Hepatocyte (in vitro differentiated cells): ENCODE measurements at regions not wholly inside any gene's neighbourhood (a gene's known extent, or its start where the extent isn't known, plus 50 kb on each side); places are given as distances from the start of the nearest gene placed in this dataset.

ENCODE experiments used
- DNase-seq: peaks from one replicate; pipeline ENCODE4 v3.0.0-alpha.2; 2016; ENCODE audit warnings: low spot score
- H2AFZ ChIP-seq: fragments of 200-600 bp; sonication (generic); 2 replicates; pipeline ENCODE4 v1.6.0; 2016; ENCODE audit warnings: antibody characterized with exemption, mild to moderate bottlenecking
- H3K27ac ChIP-seq: fragments of 200-600 bp; sonication (generic); 2 replicates; pipeline ENCODE4 v1.5.1; 2016; ENCODE audit warnings: mild to moderate bottlenecking
- H3K27me3 ChIP-seq: fragments of 200-600 bp; sonication (generic); 2 replicates; pipeline ENCODE4 v1.6.1; 2016
- H3K36me3 ChIP-seq: fragments of 200-600 bp; sonication (generic); replicated peaks from 2 replicates; pipeline ENCODE4 v1.5.1; 2016; ENCODE audit warnings: low read depth; ENCODE audit not compliant: insufficient read depth
- H3K4me1 ChIP-seq: fragments of 200-600 bp; sonication (generic); 2 replicates; pipeline ENCODE4 v1.5.1; 2016; ENCODE audit warnings: mild to moderate bottlenecking, moderate library complexity; ENCODE audit not compliant: insufficient read depth
- H3K4me2 ChIP-seq: fragments of 200-600 bp; sonication (generic); 2 replicates; pipeline ENCODE4 v1.6.0; 2016
- H3K4me3 ChIP-seq: fragments of 200-600 bp; sonication (generic); 2 replicates; pipeline ENCODE4 v1.5.1; 2016; ENCODE audit warnings: mild to moderate bottlenecking
- H3K79me2 ChIP-seq: fragments of 200-600 bp; sonication (generic); 2 replicates; pipeline ENCODE4 v1.6.0; 2017; ENCODE audit warnings: mild to moderate bottlenecking
- H3K9me2 ChIP-seq: fragments of 200-600 bp; sonication (generic); replicated peaks from 2 replicates; pipeline ENCODE4 v1.6.0; 2017; ENCODE audit warnings: mild to moderate bottlenecking; ENCODE audit not compliant: insufficient read depth
- H3K9me3 ChIP-seq: fragments of 200-600 bp; sonication (generic); 2 replicates; pipeline ENCODE4 v1.5.1; 2016; ENCODE audit warnings: low read depth, mild to moderate bottlenecking
- H4K20me1 ChIP-seq: fragments of 200-600 bp; sonication (generic); 2 replicates; pipeline ENCODE4 v1.6.0; 2016; ENCODE audit warnings: mild to moderate bottlenecking; ENCODE audit not compliant: insufficient read depth, poor library complexity, severe bottlenecking
- EZH2 ChIP-seq: fragments of 200-600 bp; sonication (generic); IDR thresholded peaks from 2 replicates; pipeline ENCODE4 v1.6.1; 2016; ENCODE audit warnings: antibody characterized with exemption, mild to moderate bottlenecking, borderline replicate concordance
- EZH2phosphoT487 ChIP-seq: fragments of 200-600 bp; sonication (generic); IDR thresholded peaks from one replicate; pipeline ENCODE4 v1.6.1; 2018; ENCODE audit warnings: antibody characterized with exemption, mild to moderate bottlenecking, low read depth, moderate library complexity; ENCODE audit not compliant: unreplicated experiment, severe bottlenecking
- WGBS: methylation state at CpG from one replicate; pipeline ENCODE4 v1.1.6; 2016; ENCODE audit warnings: low lambda C conversion rate; ENCODE audit errors: missing lambda C conversion rate; 5-methylcytosine and 5-hydroxymethylcytosine counted together
- TF ChIP-seq, protein P1 (sequence below): fragments of 200-600 bp; sonication (generic); IDR thresholded peaks from 2 replicates; pipeline ENCODE4 v1.5.1; 2016; ENCODE audit warnings: antibody characterized with exemption, mild to moderate bottlenecking; ENCODE audit not compliant: poor library complexity

DNA sequence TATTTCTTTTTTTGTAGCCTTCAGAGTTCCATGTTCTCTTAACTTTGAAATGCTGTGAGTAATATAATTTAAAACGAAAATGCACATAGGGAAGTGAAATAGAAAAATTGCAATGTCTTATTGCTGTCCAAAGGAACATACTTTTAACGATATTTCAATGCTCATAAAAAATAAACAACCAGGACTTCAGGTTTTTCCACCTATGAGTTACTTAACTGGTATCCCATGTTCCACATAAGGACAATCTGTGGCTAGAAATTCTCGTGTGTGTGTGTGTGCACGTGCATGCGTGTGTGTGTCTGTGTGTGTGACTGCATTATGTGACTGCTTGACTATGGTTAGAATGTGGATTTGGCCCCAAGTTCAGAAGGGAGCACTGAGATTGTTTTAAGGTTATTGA lies 200.8 kb upstream of the ADGRL4 start:
- WGBS, result 89% methylated on average over 5 of the region's 5 CpGs

DNA sequence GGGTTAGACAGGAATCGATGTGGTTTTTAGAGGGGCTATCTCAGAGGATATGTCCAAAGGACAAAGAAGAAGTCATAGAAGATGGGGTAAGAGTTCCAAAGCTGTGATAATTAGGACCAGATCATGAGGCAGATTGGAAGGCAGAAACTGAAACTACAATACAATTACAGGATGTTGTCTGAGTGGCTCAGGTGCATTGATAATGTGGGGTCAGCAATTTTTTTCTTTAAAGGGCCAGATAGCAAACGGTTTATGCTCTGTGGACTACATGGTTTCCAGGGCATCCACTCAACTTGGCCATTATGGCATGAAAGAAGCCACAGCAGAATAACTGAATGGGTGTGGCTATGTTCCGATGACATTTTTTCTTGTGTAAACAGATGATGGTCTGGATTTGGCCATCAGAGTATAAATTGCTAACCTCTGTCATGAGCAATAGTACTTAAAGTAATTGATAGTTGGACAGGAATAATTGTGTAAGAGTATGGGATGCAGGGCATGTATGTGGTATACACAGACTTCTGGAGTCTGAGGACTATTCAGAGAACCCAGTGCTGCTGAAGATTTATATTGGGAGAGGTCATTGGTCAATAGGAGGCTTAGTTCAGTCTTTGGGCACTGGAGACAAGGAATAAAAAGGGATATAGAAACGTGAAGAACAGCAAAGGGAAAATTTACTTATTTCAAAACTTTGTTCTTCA lies 198.4 kb upstream of the ADGRL4 start:
- H3K79me2 ChIP-seq, result no peaks in the 10 kb centered on the region
- H3K27me3 ChIP-seq, result no peaks in the 10 kb centered on the region
- no peaks in the 10 kb centered on the region for H3K4me1 ChIP-seq
- H3K4me3 ChIP-seq, result no peak overlapping the region
- no peaks in the 10 kb centered on the region for H3K36me3 ChIP-seq
- WGBS, result 78% methylated on average over 4 of the region's 4 CpGs
- no peaks in the 10 kb centered on the region for H3K9me2 ChIP-seq
- H4K20me1 ChIP-seq, result no peaks in the 10 kb centered on the region
- H2AFZ ChIP-seq, result no peak overlapping the region
- no peak for TF ChIP-seq EZH2
- no peak for TF ChIP-seq EZH2phosphoT487
- TF ChIP-seq, protein P1, sequence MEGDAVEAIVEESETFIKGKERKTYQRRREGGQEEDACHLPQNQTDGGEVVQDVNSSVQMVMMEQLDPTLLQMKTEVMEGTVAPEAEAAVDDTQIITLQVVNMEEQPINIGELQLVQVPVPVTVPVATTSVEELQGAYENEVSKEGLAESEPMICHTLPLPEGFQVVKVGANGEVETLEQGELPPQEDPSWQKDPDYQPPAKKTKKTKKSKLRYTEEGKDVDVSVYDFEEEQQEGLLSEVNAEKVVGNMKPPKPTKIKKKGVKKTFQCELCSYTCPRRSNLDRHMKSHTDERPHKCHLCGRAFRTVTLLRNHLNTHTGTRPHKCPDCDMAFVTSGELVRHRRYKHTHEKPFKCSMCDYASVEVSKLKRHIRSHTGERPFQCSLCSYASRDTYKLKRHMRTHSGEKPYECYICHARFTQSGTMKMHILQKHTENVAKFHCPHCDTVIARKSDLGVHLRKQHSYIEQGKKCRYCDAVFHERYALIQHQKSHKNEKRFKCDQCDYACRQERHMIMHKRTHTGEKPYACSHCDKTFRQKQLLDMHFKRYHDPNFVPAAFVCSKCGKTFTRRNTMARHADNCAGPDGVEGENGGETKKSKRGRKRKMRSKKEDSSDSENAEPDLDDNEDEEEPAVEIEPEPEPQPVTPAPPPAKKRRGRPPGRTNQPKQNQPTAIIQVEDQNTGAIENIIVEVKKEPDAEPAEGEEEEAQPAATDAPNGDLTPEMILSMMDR, result no peak
- no peaks in the 10 kb centered on the region for H3K9me3 ChIP-seq
- DNase-seq, result no peak
- H3K4me2 ChIP-seq, result no peak overlapping the region
- H3K27ac ChIP-seq, result no peak overlapping the region

More for the DNA sequence above, 200.8 kb upstream of the ADGRL4 start:
- TF ChIP-seq EZH2phosphoT487 (no peak), EZH2 (no peak)
- TF ChIP-seq, protein P1, result no peak
- no peaks in the 10 kb centered on the region for H3K27me3 ChIP-seq
- no peaks in the 10 kb centered on the region for H3K9me2 ChIP-seq
- H3K27ac ChIP-seq, result no peak overlapping the region
- no peaks in the 10 kb centered on the region for H3K79me2 ChIP-seq
- H3K36me3 ChIP-seq, result no peaks in the 10 kb centered on the region
- H3K9me3 ChIP-seq, result no peaks in the 10 kb centered on the region
- DNase-seq, result no peak
- H3K4me2 ChIP-seq, result no peak overlapping the region
- no peaks in the 10 kb centered on the region for H3K4me1 ChIP-seq
- no peaks in the 10 kb centered on the region for H4K20me1 ChIP-seq
- H2AFZ ChIP-seq, result no peak overlapping the region
- no peak overlapping the region for H3K4me3 ChIP-seq

DNA sequence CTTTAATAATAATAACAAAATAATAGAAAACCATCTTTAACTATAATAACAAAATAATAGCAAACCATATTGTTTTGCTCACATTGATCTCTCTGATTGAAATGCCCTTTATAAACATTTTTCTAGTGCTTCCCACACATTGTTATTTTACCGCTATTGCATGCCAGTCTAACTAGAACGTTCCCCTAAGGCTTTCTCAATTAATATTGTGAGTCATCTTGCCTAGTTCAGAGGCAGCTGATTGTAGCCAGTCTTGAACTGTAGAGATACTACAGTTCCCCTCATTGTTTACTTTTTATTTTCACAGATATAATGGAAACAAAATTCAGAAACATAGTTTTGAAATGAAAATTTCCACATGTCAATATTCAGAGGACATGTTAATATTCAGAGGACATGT lies 192.3 kb upstream of the ADGRL4 start:
- Histone ChIP-seq H4K20me1 (no peaks in the 10 kb centered on the region), H3K36me3 (no peaks in the 10 kb centered on the region), H3K27me3 (no peaks in the 10 kb centered on the region), H3K4me2 (no peak overlapping the region), H3K4me1 (no peaks in the 10 kb centered on the region), H3K4me3 (no peak overlapping the region), H2AFZ (no peak overlapping the region), H3K79me2 (no peaks in the 10 kb centered on the region), H3K9me3 (no peaks in the 10 kb centered on the region), H3K27ac (no peak overlapping the region), H3K9me2 (no peaks in the 10 kb centered on the region)
- 30% methylated on average over 2 of the region's 2 CpGs for WGBS
- no peak for DNase-seq
- TF ChIP-seq EZH2phosphoT487 (no peak), EZH2 (no peak)
- TF ChIP-seq, protein P1, result no peak
